G401.6 (cell line): ENCODE measurements at regions not wholly inside any gene's neighbourhood (a gene's known extent, or its start where the extent isn't known, plus 50 kb on each side); places are given as distances from the start of the nearest gene placed in this dataset.
"Not testable (repeated sequence)": the region's sequence is repeated elsewhere in the genome, so short reads cannot be mapped to it uniquely, and the experiment has no call there.

Experiments used
- FAIRE-seq: peaks from 2 replicates; lab custom pipeline; 2012; peaks lifted over from hg19 to GRCh38; lab: Jason Lieb, UNC

DNA sequence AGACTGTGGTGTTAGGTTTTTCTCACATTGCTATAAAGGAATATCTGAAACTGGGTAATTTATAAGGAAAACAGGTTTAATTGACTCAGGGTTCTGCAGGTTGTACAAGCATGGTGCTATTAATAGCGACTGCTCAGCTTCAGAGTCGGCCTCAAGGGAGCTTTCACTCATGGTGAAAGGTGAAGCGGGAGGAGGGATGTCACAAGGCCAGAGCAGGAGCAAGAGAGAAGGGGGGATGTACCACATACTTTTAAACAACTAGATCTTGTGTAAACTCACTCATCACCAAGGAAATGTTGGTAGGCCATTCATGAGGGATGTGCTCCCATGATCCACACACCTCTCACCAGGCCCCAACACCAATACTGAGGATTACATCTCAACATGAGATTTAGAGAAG is 313.2 kb downstream of the UBE2NL start:
- not testable (repeated sequence) for FAIRE-seq

DNA sequence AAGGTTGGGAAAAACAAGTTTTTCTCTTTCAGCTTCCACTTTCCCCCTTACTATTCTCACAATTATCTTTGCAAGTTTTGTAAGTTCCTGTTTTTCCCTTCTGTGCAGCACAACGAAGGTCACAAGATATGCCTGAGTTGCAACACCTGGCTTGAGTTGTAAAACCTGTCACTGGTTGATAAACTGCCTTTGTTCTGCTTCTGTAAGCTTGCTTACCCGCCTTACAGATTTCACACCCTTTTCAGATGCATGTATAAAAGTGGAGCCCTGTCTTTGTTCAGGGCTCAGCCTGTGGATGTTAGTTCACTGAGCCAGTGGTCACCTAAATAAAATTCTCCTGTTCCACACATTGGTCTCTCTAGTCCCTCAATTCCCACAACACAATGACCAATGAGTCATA is 318.9 kb downstream of the UBE2NL start:
- FAIRE-seq: not testable (repeated sequence)

DNA sequence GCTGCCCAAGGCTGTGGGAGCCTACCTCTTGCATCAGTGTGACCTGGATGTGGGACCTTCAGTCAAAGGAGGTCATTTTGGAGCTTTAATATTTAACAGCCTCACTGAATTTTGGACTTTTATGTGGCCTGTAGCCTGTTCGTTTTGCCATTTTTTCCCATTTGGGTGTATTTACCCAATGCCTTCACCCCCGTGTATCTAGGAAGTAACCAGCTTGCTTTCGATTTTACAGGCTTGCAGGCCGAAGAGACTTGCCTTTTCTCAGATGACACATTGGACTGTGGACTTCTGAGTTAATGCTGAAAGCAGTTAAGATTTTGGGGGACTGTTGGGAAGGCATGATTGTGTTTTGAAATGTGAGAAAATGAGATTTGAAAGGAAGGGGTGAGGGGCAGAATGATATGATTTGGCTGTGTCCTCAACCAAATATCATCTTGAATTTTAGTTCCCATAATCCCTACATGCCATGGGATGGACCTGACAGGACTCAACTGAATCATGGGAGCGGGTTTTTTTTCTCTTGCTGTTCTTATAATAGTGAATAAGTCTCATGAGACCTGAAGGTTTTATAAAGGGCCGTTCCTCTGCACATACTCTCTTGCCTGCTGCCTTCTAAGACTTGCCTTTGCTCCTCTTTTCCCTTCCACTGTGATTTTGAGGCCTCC is 324.6 kb downstream of the UBE2NL start:
- FAIRE-seq: not testable (repeated sequence)

DNA sequence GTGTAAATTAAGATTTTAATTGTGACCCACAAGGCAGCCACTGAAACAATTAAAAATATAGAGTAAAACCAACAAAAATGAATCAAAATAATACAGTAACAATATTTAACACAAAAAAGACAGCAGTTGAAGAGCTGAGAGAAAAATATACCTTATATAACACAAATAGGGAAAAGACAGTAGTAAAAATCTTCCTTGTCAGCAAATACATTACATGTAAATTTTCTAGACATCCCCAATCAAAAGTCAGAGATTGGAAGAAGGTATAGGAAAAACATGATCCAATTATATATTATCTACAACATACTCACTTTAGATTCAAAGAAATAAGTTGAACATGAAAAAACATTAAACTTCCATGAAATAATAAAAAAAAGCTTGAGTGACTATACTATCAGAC is 330.8 kb downstream of the UBE2NL start:
- no peak for FAIRE-seq

DNA sequence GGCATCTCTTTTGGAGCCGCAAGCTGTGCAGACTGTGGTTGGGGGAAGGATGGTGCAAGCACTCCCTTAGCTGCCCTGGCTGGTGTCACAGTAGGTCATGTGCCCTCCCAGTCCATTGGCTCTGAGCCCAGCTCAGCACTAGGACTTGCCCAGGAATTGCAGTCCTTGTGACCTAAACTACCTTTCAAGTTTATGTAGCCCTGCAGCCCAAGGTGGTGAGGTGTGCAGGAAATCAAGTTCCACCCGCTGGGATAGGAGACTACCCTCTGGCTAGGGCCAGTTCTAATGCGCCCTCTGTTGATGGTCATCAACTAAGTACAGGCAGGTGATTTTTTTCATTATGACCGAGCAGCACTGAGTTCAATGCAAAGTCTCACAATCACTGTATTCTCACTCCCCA is 335.2 kb downstream of the UBE2NL start:
- FAIRE-seq: no peak

DNA sequence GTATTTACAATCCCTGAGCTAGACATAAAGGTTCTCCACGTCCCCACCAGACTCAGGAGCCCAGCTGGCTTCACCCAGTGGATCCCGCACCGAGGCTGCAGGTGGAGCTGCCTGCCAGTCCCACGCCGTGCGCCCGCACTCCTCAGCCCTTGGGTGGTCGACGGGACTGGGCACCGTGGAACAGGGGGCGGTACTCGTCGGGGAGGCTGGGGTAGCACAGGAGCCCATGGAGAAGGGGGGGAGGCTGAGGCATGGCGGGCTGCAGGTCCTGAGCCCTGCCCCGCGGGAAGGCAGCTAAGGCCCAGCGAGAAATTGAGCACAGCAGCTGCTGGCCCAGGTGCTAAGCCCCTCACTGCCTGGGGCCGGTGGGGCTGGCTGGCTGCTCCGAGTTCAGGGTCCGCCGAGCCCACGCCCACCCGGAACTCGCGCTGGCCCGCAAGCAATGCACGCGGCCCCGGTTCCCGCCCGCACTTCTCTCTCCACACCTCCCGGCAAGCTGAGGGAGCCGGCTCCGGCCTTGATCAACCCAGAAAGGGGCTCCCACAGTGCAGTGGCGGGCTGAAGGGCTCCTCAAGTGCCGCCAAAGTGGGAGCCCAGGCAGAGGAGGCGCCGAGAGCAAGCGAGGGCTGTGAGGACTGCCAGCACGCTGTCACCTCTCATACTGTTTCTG is 347.4 kb downstream of the UBE2NL start:
- FAIRE-seq: not testable (repeated sequence)

DNA sequence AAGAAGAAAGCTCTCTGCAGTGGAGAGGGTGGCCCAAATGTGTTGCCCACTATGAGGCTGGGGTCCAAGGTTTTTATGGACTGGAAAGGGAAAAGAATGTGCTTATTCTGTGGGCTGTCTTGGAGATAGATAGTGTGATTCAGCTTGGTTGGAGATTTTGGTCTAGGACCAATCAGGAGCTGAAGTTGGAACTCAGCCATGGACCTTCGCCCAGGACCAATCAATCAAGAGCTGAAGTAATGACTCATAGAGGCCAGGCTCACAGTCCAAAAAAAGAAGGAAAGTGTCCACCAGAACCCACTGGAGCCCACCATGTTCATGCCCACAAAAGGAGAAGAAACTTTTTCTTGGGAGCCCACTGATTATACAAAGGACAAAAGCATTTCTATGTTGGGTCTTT is 369.5 kb downstream of the UBE2NL start:
- FAIRE-seq: no peak

DNA sequence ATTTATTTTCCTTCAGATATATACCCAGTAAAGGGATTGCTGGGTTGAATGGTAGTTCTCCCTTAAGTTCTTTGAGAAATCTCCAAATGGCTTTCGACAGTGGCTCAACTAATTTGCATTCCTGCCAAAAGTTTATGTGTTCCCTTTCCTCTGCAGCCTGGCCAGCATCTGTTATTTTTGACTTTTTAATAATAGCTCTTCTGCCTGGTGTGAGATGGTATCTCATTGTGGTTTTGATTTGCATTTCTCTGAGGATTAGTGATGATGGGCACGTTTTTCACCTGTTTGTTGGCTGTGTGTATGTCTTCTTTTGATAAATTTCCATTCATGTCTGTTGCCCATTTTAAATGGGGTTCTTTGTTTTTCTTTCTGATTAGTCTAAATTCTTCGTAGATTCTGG is 375.2 kb downstream of the UBE2NL start:
- FAIRE-seq: no peak

DNA sequence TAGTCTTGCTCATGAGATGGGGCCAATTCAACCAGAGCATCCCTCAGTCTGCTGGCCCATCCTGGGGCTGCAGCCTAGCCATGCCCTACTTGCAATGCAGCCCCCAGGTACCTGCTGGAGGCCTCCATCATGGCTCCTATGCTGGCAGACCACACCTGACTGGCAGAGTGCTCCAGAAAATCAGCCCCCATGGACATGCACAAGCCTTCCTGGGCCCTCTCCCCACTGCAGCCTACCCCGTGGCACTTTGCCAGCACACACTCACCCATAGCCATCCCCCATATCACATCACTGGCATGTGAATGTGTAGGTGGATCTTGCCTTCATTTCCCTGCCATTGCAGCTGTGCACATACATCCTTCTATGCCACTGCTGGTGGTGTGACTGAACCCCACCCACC is 381.8 kb downstream of the UBE2NL start:
- no peak for FAIRE-seq

DNA sequence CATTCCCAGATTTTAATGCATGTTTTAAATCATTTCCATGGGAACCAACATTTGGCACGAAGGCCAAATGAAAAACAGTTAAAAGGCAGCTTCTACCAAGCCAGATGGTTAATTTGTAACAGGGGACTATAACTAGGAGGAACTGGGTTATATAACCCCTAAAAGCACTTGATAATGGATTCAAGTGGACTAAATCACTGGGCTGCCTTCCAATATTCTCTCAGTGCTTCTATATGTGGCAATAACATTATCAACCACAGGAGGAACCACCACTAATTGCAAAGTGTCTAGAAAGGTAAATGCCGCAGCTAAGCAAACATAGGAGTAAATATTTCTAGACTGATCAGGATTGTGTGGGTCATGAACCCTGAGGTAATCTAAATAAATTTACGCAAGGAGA is 391.5 kb downstream of the UBE2NL start:
- no peak for FAIRE-seq

DNA sequence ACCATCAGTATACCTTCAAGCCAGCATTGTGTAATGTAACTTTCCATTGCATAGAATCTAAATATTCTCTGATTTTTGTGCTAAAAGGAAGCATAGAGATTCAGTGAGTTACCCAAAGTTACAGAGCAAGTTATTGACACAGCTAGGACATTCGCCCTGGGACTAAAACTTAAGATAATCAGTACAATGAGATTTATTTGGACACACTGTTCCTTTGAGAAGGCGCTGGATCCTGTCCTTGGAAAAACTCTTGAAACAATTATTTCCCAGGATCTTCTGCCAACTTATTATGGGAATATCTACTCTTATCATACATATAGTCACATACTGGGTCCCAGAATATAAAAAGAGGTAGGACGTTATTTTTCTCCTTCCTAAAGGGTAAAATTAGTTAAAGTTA is 392.0 kb downstream of the UBE2NL start:
- no peak for FAIRE-seq

DNA sequence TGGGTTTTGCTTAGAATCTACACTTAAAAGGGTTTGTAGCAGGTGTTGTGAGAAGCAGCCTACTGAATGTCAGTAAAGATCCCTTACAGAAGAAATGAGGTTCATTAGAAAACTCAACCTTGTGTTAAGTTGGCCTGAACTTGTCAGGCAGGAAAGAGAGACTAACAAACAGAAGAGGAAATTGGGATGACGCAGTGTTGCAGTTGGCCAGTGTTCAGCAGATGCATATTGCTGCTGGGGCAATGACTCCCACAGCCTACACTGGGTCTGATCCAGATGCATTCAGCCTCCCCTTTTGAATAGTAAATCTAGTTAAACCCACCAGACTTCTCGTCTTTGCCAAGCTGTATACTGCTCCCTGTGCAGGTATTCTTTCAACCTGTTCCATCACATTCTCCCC is 409.4 kb downstream of the UBE2NL start:
- FAIRE-seq: no peak

DNA sequence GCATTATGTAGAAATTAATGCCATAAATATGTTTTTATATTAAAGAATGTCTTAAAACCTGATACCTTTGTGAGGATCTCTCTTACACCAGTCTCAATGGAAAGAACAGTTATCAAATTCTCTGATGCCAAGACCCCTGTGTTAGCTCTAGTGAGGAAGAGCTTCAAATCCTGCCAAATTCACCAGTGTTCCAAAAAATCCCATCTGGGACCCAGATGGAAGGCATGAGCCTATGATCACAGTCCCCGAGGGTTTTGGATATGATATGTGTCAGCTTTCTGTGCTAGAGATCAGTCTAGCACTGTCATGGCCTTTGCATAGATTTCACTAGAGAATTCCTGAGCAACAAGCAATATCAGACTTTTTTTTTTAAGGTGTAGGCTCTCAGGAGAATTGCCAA is 412.1 kb downstream of the UBE2NL start:
- no peak for FAIRE-seq

DNA sequence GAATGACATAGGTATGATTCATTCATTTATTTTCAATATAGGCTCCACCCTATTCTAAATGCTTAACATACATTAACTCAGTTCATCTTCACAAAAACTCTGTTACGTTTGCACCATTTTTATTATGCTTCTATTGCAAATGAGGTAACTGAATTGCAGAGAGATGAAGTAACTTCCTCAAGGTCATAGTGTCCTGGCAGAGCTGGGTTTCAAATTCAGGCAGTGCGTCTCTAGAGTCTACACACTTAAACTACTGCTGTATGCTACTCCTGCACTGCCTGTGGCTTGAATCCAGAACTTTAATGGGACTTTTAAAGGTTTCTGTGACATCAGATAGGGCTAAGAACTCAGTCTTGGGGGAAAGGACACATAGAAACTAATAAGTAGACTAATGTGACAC is 413.4 kb downstream of the UBE2NL start:
- no peak for FAIRE-seq

DNA sequence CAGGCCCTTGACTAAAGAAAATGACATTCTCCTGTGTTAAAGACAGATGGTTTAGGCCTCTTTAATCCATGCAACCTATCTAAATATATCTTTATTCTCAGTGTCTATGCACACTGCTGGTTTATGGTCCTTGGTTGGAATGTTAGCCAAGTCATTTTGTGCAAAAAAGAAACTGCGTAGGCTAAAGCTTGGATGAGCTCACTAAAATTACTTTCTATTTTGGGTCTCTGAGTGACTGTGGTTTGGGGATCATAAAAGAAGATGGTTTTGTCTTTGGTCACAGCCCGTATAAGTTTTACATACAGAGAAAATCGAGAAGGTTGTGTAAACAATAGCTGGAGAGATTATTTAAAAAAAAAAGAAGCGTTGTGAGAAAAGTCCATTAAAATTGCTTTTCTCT is 443.6 kb downstream of the UBE2NL start:
- FAIRE-seq: no peak

DNA sequence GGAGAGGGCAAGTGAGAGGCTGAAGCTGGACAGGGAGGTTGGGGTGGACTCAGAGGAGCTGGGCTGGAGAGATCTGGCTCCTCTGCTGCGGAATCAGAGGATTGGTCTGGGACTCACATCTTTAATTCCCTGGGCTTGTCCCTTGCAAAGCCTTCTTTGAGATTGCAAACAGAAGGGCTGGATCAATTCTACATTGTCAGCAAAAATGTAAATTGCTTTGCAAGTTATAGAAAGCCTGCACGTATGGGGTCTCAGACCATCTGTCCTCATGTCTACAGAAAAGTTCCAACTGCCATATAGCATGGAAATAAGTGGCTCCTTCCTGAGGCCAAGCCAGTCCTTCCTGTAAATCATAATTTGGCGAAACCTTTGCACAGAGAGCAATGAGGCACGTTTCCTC is 449.6 kb downstream of the UBE2NL start:
- no peak for FAIRE-seq

DNA sequence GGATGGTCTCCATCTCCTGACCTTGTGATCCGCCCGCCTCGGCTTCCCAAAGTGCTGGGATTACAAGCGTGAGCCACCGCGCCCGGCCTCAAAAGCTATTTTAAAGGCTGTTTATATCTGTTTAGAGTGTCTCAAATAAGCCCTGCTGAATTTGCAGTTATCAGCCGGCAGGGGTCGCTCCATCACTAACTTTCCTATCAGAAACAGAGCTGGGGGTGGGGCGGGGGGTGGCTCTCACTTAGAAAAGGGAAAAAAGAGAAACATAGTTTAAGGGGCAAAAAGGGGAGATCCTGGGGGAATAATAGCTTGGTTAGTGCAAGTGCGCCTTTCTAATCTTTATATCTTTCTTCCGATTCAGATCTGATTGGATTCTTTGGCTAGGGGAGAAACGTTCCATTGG is 450.7 kb downstream of the UBE2NL start:
- FAIRE-seq: no peak

DNA sequence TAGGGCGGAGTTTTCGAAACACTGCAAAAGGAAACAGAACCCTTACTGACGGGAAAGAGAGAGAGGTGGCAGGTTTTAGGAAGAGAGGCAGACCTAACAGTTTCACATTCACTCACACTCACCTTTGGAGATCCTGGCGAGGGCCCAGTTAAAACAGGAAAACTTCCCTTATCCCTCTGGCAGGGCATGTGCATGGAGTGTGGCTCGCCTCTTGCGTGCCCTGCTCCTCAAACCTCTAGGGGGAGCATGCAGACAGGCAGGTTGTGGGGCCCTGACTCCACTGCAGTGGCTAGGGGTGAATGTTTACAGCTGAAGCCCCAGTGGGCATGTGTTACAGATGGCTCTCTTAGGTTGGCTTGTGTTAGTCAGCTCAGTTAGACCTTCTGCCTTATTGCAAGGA is 451.5 kb downstream of the UBE2NL start:
- FAIRE-seq: no peak

DNA sequence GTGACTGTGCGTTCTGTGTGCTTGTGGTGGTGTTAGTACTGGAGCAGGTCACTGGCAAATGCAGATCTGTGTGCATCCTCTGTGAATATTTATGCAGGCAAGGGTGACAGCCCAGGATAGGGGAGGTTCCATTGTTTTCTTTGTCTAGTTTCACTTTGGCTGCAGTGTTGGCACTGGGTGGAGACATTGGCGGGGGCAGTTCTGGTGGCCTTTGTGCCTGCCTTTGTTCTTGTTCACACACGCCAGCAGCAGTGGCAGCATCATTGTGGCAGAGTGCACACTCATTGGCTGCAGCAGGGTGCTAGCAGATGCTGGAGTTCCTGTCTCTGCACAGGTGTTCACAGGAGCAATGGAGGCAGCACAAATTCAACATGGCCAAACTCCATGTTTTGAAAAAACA is 495.3 kb downstream of the UBE2NL start:
- FAIRE-seq: no peak

DNA sequence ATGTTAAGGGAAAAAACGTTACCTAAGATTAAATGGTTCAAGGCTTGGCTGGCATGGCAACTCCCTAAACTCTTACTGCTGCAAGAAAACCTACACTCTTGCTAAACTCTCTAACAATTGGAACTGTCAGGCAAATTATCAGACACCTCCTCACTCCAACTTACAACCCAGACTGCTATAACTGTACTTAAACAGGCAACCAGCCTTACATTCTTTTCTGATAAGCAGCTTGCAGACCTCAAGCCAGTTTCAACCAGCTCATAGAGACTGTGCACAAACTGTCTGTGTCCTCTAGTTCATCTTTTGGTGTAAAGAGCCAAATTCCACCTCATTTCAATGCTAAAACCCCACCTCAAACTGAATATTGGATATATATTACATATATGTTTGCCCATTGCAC is 504.9 kb downstream of the UBE2NL start:
- FAIRE-seq: no peak
